GM18507 (cell line): ENCODE measurements at regions not wholly inside any gene's neighbourhood (a gene's known extent, or its start where the extent isn't known, plus 50 kb on each side); places are given as distances from the start of the nearest gene placed in this dataset.
"Not testable (repeated sequence)": the region's sequence is repeated elsewhere in the genome, so short reads cannot be mapped to it uniquely, and the experiment has no call there.

Experiments used
- DNase-seq: peaks from one replicate; pipeline ENCODE4 v3.0.0; 2011; ENCODE audit warnings: low read depth; ENCODE audit not compliant: insufficient read length; ENCODE audit errors: extremely low spot score
- FAIRE-seq: peaks from 2 replicates; lab custom pipeline; 2011; peaks lifted over from hg19 to GRCh38; lab: Jason Lieb, UNC

GRCh38 chr6:119440953-119441352 is 91.4 kb upstream of the MAN1A1 start:
- FAIRE-seq (no peak), DNase-seq (no peak)

- no peak for FAIRE-seq
- DNase-seq = no peak
Measured at GRCh38 chr6:119436583-119436982, 87.0 kb upstream of the MAN1A1 start.

- DNase-seq (no peak), FAIRE-seq (no peak)
Measured at GRCh38 chr6:119431799-119432198, 82.2 kb upstream of the MAN1A1 start.

GRCh38 chr6:119430805-119431204 is 81.2 kb upstream of the MAN1A1 start:
- DNase-seq = no peak
- no peak for FAIRE-seq

GRCh38 chr6:119428633-119429032 is 79.1 kb upstream of the MAN1A1 start:
- DNase-seq = no peak
- no peak for FAIRE-seq

- FAIRE-seq = no peak
- no peak for DNase-seq
Measured at GRCh38 chr6:119426619-119427018, 77.1 kb upstream of the MAN1A1 start.

- FAIRE-seq = no peak
- no peak for DNase-seq
Measured at GRCh38 chr6:119423996-119424395, 74.4 kb upstream of the MAN1A1 start.

GRCh38 chr6:119418084-119418483 is 68.5 kb upstream of the MAN1A1 start:
- not testable (repeated sequence) for DNase-seq, FAIRE-seq

- FAIRE-seq (no peak), DNase-seq (no peak)
Measured at GRCh38 chr6:119407156-119407555, 57.6 kb upstream of the MAN1A1 start.

GRCh38 chr6:119405114-119405513 is 55.6 kb upstream of the MAN1A1 start:
- FAIRE-seq, DNase-seq: not testable (repeated sequence)
